IMR-90 (cell line): ENCODE measurements at regions not wholly inside any gene's neighbourhood (a gene's known extent, or its start where the extent isn't known, plus 50 kb on each side); places are given as distances from the start of the nearest gene placed in this dataset.

Experiments
- BHLHE40 ChIP-seq: fragments of 150-350 bp; IDR thresholded peaks from 2 replicates; pipeline ENCODE4 v1.6.1; 2016; ENCODE audit warnings: mild to moderate bottlenecking, low read depth, low read length
- CEBPB ChIP-seq: IDR thresholded peaks from 2 replicates; pipeline ENCODE4 v1.6.1; 2012; ENCODE audit warnings: low read depth, low read length, improper control_type of control experiment
- CHD1 ChIP-seq: IDR thresholded peaks from 2 replicates; pipeline ENCODE4 v1.6.1; 2012; ENCODE audit warnings: low read depth, low read length, improper control_type of control experiment
- CTCF ChIP-seq: conservative IDR thresholded peaks from 2 replicates; pipeline ENCODE4 v1.5.1; 2012; ENCODE audit warnings: mild to moderate bottlenecking, low read depth, low read length, improper control_type of control experiment
- ELK1 ChIP-seq: fragments of 150-350 bp; IDR thresholded peaks from 2 replicates; pipeline ENCODE4 v1.6.1; 2016; ENCODE audit warnings: low read depth, mild to moderate bottlenecking, low read length, moderate library complexity, borderline replicate concordance
- FOS ChIP-seq: fragments of 150-350 bp; IDR thresholded peaks from 2 replicates; pipeline ENCODE4 v1.6.1; 2016; ENCODE audit warnings: low read depth, low read length
- MAZ ChIP-seq: IDR thresholded peaks from 2 replicates; pipeline ENCODE4 v1.6.1; 2012; ENCODE audit warnings: low read depth, mild to moderate bottlenecking, low read length, improper control_type of control experiment, moderate library complexity, borderline replicate concordance
- MXI1 ChIP-seq: IDR thresholded peaks from 2 replicates; pipeline ENCODE4 v1.6.1; 2012; ENCODE audit warnings: low read depth, mild to moderate bottlenecking, low read length, moderate library complexity, borderline replicate concordance
- POLR2A ChIP-seq: IDR thresholded peaks from 2 replicates; pipeline ENCODE4 v1.6.1; 2012; ENCODE audit warnings: mild to moderate bottlenecking, low read depth, low read length
- RAD21 ChIP-seq: IDR thresholded peaks from 2 replicates; pipeline ENCODE4 v1.6.1; 2012; ENCODE audit warnings: low read length, improper control_type of control experiment
- RFX5 ChIP-seq: IDR thresholded peaks from 2 replicates; pipeline ENCODE4 v1.8.0; 2012; ENCODE audit warnings: low read depth, mild to moderate bottlenecking, low read length, moderate library complexity
- SMC3 ChIP-seq: fragments of 150-350 bp; IDR thresholded peaks from 2 replicates; pipeline ENCODE4 v1.6.1; 2016; ENCODE audit warnings: low read depth, mild to moderate bottlenecking, antibody characterized with exemption, low read length, moderate library complexity
- USF2 ChIP-seq: fragments of 150-350 bp; IDR thresholded peaks from 2 replicates; pipeline ENCODE4 v1.6.1; 2017; ENCODE audit warnings: mild to moderate bottlenecking, antibody characterized with exemption, low read length, low read depth

GRCh38 chr3:144164352-144164751 is 192.7 kb downstream of the DIPK2A start:
- TF ChIP-seq CTCF (no peak), BHLHE40 (no peak), MAZ (no peak), SMC3 (no peak), FOS (no peak), POLR2A (no peak), ELK1 (no peak), USF2 (no peak), CEBPB (no peak), CHD1 (no peak), RFX5 (no peak), MXI1 (no peak), RAD21 (no peak)
